DND-41 (cell line): ENCODE measurements at regions not wholly inside any gene's neighbourhood (a gene's known extent, or its start where the extent isn't known, plus 50 kb on each side); places are given as distances from the start of the nearest gene placed in this dataset.

Experiments used
- EZH2 ChIP-seq: IDR thresholded peaks from 3 replicates; pipeline ENCODE4 v1.6.1; 2012; ENCODE audit warnings: borderline replicate concordance, low read depth, mild to moderate bottlenecking, moderate library complexity, low read length, inconsistent platforms; ENCODE audit not compliant: severe bottlenecking
- TF ChIP-seq, protein P1 (sequence below): IDR thresholded peaks from 2 replicates; pipeline ENCODE4 v1.5.1; 2012; ENCODE audit warnings: borderline replicate concordance, low read length, moderate library complexity, mild to moderate bottlenecking; ENCODE audit not compliant: poor library complexity, severe bottlenecking; ENCODE audit errors: extremely low read depth

DNA sequence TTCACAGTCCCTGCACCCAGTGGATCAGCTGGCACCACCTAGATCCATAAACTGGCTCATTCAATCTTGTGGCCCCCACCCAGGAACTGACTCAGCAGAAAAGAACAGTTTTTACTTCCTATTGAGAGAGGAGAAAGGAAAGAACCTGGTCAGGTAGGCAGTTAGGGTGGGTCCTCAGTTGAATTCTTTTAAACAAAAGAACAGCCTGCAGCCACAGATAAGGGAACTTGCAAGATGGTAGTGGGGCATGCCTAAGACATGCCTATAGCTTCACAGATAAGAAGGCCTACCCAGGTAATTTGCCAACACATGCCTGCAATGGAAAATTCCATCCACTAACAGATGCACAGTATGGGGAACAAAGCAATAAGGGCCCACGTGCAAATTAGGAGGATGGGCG, 86.7 kb upstream of the NLGN4Y start:
- TF ChIP-seq, protein P1, sequence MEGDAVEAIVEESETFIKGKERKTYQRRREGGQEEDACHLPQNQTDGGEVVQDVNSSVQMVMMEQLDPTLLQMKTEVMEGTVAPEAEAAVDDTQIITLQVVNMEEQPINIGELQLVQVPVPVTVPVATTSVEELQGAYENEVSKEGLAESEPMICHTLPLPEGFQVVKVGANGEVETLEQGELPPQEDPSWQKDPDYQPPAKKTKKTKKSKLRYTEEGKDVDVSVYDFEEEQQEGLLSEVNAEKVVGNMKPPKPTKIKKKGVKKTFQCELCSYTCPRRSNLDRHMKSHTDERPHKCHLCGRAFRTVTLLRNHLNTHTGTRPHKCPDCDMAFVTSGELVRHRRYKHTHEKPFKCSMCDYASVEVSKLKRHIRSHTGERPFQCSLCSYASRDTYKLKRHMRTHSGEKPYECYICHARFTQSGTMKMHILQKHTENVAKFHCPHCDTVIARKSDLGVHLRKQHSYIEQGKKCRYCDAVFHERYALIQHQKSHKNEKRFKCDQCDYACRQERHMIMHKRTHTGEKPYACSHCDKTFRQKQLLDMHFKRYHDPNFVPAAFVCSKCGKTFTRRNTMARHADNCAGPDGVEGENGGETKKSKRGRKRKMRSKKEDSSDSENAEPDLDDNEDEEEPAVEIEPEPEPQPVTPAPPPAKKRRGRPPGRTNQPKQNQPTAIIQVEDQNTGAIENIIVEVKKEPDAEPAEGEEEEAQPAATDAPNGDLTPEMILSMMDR, result no peak
- TF ChIP-seq EZH2, result no peak
